Erythroblast (primary cell): ENCODE measurements at regions not wholly inside any gene's neighbourhood (a gene's known extent, or its start where the extent isn't known, plus 50 kb on each side); places are given as distances from the start of the nearest gene placed in this dataset.

Source experiments
- GATA1 ChIP-seq: IDR thresholded peaks from 2 replicates; pipeline ENCODE4 v1.6.1; 2011; ENCODE audit warnings: low read depth, mild to moderate bottlenecking, control low read depth, low read length, moderate library complexity
- POLR2A ChIP-seq: IDR thresholded peaks from 2 replicates; pipeline ENCODE4 v1.6.1; 2011; ENCODE audit warnings: mild to moderate bottlenecking, low read length

- TF ChIP-seq POLR2A (no peak), GATA1 (no peak)
Observed at GRCh38 chr2:139514951-139515350, 734.8 kb upstream of the NXPH2 start.
